NOMO-1 treated with dmso at 0.1 percent for 144 hours (cell line): ENCODE measurements at regions not wholly inside any gene's neighbourhood (a gene's known extent, or its start where the extent isn't known, plus 50 kb on each side); places are given as distances from the start of the nearest gene placed in this dataset.

Experiments used
- DNase-seq: peaks from one replicate; lab custom pipeline; 2025; ENCODE audit not compliant: unreplicated experiment; lab: John Stamatoyannopoulos, UW

- DNase-seq: no peak
These were observed 110.2 kb upstream of the HNRNPU start for GRCh38 chr1:244974550-244974949.

GRCh38 chr1:244974106-244974505 lies 109.8 kb upstream of the HNRNPU start:
- no peak for DNase-seq

- DNase-seq: no peak
These were observed 107.3 kb upstream of the HNRNPU start for GRCh38 chr1:244971552-244972216.

GRCh38 chr1:244970744-244971551 lies 106.6 kb upstream of the HNRNPU start:
- DNase-seq: peak; percentile 99

- peak; percentile 69 for DNase-seq
These were observed 105.9 kb upstream of the HNRNPU start for GRCh38 chr1:244970236-244970743.

GRCh38 chr1:244969355-244970235 lies 105.3 kb upstream of the HNRNPU start:
- DNase-seq: peak; percentile 55

GRCh38 chr1:244968881-244969280 lies 104.5 kb upstream of the HNRNPU start:
- no peak for DNase-seq

GRCh38 chr1:244968471-244968871 lies 104.1 kb upstream of the HNRNPU start:
- no peak for DNase-seq

- DNase-seq: no peak
These were observed 102.8 kb upstream of the HNRNPU start for GRCh38 chr1:244967159-244967558.

- DNase-seq: no peak
These were observed 101.1 kb upstream of the HNRNPU start for GRCh38 chr1:244965185-244966030.

GRCh38 chr1:244964112-244964971 lies 100.0 kb upstream of the HNRNPU start:
- DNase-seq: no peak

GRCh38 chr1:244963231-244963826 lies 99.0 kb upstream of the HNRNPU start:
- no peak for DNase-seq

GRCh38 chr1:244962130-244962529 lies 97.8 kb upstream of the HNRNPU start:
- DNase-seq: no peak

GRCh38 chr1:244960904-244961303 lies 96.6 kb upstream of the HNRNPU start:
- no peak for DNase-seq

GRCh38 chr1:244958593-244958992 lies 94.2 kb upstream of the HNRNPU start:
- no peak for DNase-seq

- DNase-seq: no peak
These were observed 93.2 kb upstream of the HNRNPU start for GRCh38 chr1:244957525-244957924.

- no peak for DNase-seq
These were observed 92.8 kb upstream of the HNRNPU start for GRCh38 chr1:244957122-244957521.

- no peak for DNase-seq
These were observed 91.3 kb upstream of the HNRNPU start for GRCh38 chr1:244955661-244956060.

- DNase-seq: no peak
These were observed 90.0 kb upstream of the HNRNPU start for GRCh38 chr1:244954359-244954758.
